ENCODE measurements at regions not wholly inside any gene's neighbourhood (a gene's known extent, or its start where the extent isn't known, plus 50 kb on each side); places are given as distances from the start of the nearest gene placed in this dataset.

DNA sequence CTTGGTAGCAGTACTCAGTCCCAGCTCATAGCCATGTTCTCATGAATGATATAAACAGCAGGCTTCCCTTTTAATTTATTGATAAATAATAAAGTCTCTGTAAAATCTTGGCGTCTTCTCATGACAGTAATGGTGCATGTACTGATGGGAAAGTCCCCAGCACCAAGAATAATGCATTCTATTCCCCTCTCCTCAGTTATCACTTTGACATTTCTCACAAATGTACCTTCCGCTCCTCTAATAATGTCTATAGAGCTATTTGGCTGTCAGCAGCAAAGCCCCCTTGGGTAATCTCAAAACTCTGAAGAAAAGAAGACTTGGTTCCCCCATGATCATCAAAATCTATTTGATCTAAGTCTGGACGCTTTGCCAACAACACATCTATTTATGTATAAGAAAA, 185.0 kb upstream of the SPTLC3 start:
- TF ChIP-seq CTCF (conservative IDR thresholded peaks at IDR 0.05 in 1 of 2, IDR thresholded peaks at IDR 0.05 in 1 of 2; ENCODE audit: low read depth in 1 of 2, low read length in 2 of 2) (no peak), EZH2 (IDR thresholded peaks at IDR 0.05; ENCODE audit: low read length, missing control alignments) (no peak)
